T follicular helper cell (primary cell): ENCODE measurements at regions not wholly inside any gene's neighbourhood (a gene's known extent, or its start where the extent isn't known, plus 50 kb on each side); places are given as distances from the start of the nearest gene placed in this dataset.

ENCODE experiments used
- DNase-seq: peaks from one replicate; pipeline ENCODE4 v3.0.0-alpha.2; 2020; ENCODE audit warnings: low read depth

DNA sequence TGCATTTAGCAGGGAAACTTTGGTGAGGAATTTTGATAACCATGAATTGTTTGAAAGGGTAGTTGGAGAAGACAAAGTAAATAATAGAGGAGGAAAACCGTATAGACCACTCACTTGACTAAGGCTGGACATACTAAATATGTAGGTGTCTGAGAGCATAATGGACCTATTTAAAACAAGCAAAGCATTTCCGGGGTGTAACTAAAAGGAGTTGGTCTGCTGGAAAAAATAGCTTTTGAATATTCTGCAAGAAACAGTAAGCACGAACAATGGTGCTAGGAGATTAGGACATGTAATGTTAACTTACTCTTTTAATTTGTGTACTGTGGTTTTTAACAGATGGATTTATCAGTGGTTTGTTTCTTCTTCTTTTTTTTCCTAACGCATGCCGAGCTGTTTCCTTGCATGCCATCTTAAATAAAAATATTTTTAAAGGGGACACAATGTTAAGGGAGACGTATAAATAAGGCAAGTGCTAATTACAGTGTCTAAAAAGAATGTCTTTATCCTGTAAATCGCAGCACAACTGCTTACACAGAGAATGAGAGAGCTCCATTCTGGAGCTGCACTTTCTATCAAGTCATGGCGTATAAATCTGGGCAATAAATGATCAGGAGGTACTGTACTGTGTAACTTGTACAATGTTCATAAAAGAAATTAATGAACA, 492.1 kb downstream of the LMO4 start:
- no peak for DNase-seq

DNA sequence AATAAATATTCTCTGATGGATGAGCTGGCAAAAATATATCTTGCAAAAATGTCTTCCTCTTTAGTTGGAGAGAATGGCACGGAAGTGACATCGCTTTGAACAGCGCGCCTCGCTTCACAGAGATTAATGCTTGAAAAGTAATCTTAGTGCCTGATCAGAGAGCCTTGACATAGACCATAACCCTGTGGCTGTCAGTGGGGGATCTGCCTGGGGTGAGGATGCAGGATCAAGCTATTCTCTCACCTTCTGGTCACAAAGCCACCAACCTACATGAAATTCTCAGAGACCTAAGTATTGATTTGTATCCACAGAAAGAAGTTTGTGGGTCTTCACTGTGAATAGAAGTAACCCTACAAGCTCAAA, 492.6 kb downstream of the LMO4 start:
- no peak for DNase-seq

DNA sequence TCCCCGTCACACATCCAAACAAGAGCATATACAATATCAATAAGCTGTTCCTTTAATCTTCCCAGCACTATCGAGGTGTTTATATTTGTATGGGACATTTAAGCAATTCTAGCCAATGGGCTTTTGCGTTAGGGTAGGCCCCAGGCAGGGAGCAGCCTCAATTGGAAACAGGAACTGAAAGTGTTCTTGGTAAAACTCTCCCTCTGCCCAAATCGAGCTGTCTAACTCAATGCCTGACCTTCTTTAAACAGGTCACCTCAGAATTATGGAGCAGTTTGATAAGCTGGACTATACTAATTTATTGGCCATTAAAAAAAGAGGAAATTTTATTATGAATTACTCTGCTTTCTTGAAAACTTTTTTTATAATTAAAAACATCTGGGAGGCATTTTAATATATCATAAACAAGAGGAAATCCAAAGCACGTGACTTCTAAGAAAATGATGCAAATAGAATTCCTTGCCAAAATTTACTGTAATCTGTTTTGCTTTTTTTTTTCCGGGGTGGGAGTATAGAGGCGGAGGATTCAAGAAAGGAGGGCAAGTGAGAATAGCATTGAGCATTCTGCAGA, 498.1 kb downstream of the LMO4 start:
- DNase-seq = no peak

DNA sequence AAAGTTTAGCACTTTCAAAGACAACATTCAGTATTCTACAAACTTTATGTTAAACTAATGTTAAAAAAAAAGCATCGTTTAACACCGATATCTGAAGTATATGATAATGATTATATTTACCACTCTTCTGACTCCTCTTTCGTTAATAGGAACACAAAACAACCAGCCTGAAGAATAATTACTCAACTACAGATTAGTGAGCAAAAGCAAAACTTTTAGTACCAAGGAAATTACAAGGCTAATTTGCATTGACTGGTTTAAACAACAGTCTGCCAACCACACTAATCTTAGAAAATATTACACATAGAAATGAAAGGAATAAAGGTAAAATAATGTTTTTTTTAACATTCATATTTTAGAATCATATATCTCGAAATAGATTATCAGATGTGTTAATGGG, 500.7 kb downstream of the LMO4 start:
- DNase-seq = no peak

- DNase-seq = no peak
These were observed 501.8 kb downstream of the LMO4 start for GRCh38 chr1:87830432-87830978.

DNA sequence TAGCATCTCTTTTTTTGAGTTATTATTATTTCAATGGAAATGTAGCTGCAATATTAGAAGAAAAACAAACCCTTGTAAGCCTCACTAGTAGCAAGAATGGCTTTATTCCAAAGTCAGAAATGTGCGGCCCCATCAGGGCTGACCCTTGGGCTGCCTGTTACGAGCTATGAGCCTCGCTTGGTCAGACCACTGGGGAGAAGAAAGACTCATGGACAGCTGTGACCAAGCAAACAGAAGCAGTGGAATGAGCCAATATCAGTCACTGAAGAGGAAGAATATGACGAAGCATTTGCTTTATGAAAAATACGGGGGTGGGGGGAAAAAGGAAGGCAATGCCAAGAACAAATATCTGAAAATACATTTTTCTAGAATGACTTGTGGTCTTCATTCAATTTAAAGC, 504.5 kb downstream of the LMO4 start:
- no peak for DNase-seq

- no peak for DNase-seq
These were observed 505.5 kb downstream of the LMO4 start for GRCh38 chr1:87834151-87834550.

GRCh38 chr1:87834941-87835340, 506.3 kb downstream of the LMO4 start:
- no peak for DNase-seq

GRCh38 chr1:87840767-87841166, 512.1 kb downstream of the LMO4 start:
- no peak for DNase-seq

DNA sequence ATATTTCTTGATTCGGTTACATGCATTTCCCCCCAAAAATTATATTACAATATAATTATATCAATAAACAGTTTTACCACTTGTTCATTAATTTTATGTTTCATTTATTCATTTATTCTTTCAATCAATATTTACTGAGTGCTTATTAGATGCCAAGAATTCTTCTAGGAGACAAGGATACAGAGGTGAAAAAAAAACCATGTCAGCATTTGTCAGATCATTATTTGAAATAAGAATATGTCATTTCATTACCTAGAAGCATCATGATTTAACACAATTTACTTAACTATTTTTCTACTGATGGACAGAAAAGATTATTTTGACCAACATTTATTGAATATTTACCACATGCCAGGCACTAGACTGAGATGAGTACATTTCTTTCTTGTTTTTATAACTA, 512.7 kb downstream of the LMO4 start:
- no peak for DNase-seq

DNA sequence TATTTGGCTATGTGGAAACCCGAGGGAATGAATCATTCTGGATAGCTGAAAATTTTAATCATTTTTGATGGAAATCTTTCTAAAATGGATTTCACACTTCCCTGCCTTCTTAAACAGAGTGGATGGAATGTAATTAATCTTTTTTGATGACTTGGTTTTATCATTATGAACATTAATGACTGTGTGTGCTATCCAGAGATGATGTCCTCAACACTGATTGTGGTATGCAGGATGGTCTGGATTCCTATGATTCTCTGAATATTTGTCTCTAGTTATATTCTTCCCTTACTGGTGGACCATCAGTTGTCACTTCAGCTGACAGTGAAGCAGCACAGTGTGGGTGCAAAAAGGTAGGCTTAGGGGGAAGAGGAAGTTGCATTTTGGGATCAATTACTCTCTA, 513.5 kb downstream of the LMO4 start:
- no peak for DNase-seq

GRCh38 chr1:87844251-87844650, 515.6 kb downstream of the LMO4 start:
- DNase-seq = no peak

DNA sequence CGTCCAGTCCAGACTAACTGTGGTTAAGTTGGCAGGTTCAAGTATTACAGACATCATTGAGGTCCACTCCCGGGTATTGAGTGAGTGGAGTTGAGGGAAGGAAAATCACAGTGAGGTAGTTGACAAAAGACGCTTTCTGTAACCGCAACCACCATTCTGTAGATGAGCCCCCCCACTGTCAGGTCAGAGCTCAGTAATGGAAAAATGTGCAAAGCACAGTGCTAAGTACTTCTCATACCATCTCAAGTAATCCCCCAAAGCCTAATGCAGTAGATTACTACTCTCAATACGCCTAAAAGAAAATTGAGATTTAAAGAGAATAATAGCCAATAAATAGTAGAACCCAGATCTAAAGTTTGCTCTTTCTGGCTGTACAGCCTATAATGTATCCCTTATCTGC, 522.8 kb downstream of the LMO4 start:
- DNase-seq = no peak

- no peak for DNase-seq
These were observed 523.9 kb downstream of the LMO4 start for GRCh38 chr1:87852410-87853161.

GRCh38 chr1:87853576-87854351, 525.1 kb downstream of the LMO4 start:
- no peak for DNase-seq

DNA sequence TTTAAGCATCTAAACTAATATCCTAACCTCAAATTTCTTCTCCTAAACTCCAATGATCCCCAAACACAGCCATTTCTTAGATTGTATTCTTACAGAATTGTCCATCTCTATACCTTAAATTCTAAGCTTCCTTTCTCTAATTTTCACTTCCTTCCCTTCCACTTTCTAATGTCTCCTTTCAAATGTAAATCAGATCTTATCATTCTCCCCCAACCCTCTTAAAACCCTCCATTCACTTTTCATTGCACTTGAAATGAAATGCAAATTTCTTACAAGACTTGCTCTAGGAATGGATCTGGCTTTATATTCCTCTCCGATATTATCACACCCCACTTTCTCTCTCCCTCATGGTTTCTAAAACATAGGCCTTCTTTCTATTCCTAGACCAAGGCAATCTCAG, 534.6 kb downstream of the LMO4 start:
- no peak for DNase-seq

DNA sequence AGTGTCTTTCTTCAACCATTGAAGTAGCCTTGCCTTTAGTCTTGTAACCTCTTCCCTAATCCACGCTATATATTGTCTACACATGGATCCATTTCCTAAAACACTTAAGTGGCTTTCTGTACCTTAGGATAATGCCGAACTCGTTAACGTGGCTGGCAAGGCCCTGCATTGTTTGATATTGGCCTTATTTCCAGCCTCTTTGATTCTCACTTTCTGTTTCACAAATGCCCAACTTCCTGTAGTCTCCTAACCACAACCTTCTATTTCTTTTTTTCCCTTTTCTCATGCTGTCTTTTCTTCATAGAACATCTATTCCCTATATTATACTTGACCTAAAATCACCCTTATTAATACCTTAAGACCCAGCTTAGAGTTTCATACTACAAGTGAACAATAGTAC, 536.0 kb downstream of the LMO4 start:
- no peak for DNase-seq

GRCh38 chr1:87866416-87866815, 537.7 kb downstream of the LMO4 start:
- no peak for DNase-seq

- DNase-seq = no peak
These were observed 538.9 kb downstream of the LMO4 start for GRCh38 chr1:87867626-87868025.

DNA sequence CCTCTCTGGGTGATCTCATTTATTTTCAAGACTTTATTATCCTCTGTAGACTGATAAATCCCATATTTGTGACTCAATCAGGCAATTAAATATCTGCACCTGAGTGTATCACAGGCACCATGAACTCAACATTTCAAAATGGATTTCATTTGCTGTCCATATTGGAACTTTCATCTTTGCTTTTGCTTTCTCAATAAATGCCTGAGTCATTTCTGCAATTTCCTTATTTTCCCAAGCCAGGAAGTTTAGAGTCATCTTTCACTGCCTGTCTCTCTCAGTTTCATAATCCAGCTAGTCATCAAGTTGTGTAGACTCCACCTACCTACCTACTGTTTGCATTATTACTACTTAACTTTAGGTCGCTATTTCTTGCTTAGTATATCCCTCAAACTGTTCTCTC, 540.9 kb downstream of the LMO4 start:
- DNase-seq = no peak

- DNase-seq = no peak
These were observed 543.5 kb downstream of the LMO4 start for GRCh38 chr1:87872189-87872588.

DNA sequence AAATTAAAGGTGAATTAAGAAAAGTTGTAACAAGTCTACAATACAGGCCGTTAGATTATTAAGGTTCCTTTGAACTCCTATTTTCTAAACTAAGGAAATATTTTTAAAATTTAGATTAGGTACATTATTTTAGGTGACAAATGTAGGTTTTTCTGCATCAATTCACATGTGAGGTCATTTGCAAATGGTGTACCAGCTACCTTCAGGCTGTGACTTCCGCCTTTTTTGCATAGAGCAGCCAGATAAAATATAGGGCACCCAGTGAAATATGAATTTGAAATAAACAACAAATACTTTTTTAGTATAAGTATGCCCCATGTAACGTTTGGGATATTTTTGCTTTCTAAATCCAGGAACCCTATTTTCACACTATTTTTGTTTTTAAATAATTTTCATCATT, 544.0 kb downstream of the LMO4 start:
- no peak for DNase-seq

GRCh38 chr1:87878873-87879272, 550.2 kb downstream of the LMO4 start:
- no peak for DNase-seq
